CD4-positive, alpha-beta T cell (primary cell): ENCODE measurements at regions not wholly inside any gene's neighbourhood (a gene's known extent, or its start where the extent isn't known, plus 50 kb on each side); places are given as distances from the start of the nearest gene placed in this dataset.

ENCODE experiments used
- ATAC-seq: fragments of 200-7000 bp; cut with Tn5 transposase; one replicate; pipeline ENCODE4 v1.10.0; 2022; ENCODE audit warnings: mild to moderate bottlenecking; ENCODE audit not compliant: poor library complexity
- CTCF ChIA-PET: fragments of 350-600 bp; sonication (Branson Sonifier 250); formaldehyde crosslinking; loops from one replicate; lab custom pipeline; 2021; ENCODE audit warnings: antibody characterized with exemption, inconsistent platforms; lab: Charles Lee
- POLR2A ChIA-PET: fragments of 350-600 bp; sonication (Branson Sonifier 250); formaldehyde crosslinking; loops from one replicate; lab custom pipeline; 2021; ENCODE audit warnings: antibody characterized with exemption, inconsistent platforms; lab: Charles Lee
- DNase-seq, 14 experiments: peaks; one replicate each; pipeline ENCODE4 v3.0.0-alpha.2; 2013 to 2020; ENCODE audit warnings: mixed read lengths in 2 of 14
- H3K27ac ChIP-seq, 2 donors: one replicate each; pipeline versions ENCODE4 v1.5.1 to v1.7.0; 2013; ENCODE audit warnings: low read length in 2 of 2, low read depth in 1 of 2, mild to moderate bottlenecking in 1 of 2
- H3K27me3 ChIP-seq, 2 experiments: 1 replicate in 1 of 2; 2 replicates in 1 of 2; pipeline versions ENCODE4 v1.6.1 to v1.7.0; 2013; ENCODE audit warnings: low read length in 2 of 2, control low read depth in 1 of 2, mild to moderate bottlenecking in 1 of 2, moderate library complexity in 1 of 2; ENCODE audit not compliant: insufficient read depth in 2 of 2, control insufficient read depth in 1 of 2
- H3K36me3 ChIP-seq: one replicate; pipeline ENCODE4 v1.6.1; 2013; ENCODE audit warnings: low read length, control low read depth; ENCODE audit not compliant: insufficient read depth
- H3K4me1 ChIP-seq: one replicate; pipeline ENCODE4 v1.6.1; 2013; ENCODE audit warnings: low read length, control low read depth; ENCODE audit not compliant: insufficient read depth
- H3K4me3 ChIP-seq: one replicate; pipeline ENCODE4 v1.5.1; 2013; ENCODE audit warnings: mild to moderate bottlenecking, low read length, moderate library complexity
- H3K9me3 ChIP-seq, 2 experiments: 1 replicate in 1 of 2; 2 replicates in 1 of 2; pipeline versions ENCODE4 v1.6.1 to v1.7.0; 2013; ENCODE audit warnings: low read length in 2 of 2, mild to moderate bottlenecking in 2 of 2, control low read depth in 1 of 2, moderate library complexity in 1 of 2; ENCODE audit not compliant: control insufficient read depth in 1 of 2, insufficient read depth in 1 of 2
- H3K27ac Mint-ChIP-seq: one replicate; pipeline ENCODE4 v1.8.0; 2020; ENCODE audit warnings: mixed read lengths
- H3K27me3 Mint-ChIP-seq: one replicate; pipeline ENCODE4 v1.8.0; 2021; ENCODE audit warnings: mixed read lengths
- H3K36me3 Mint-ChIP-seq: one replicate; pipeline ENCODE4 v1.8.0; 2021; ENCODE audit warnings: low read depth, mixed read lengths
- H3K4me1 Mint-ChIP-seq: one replicate; pipeline ENCODE4 v1.8.0; 2021; ENCODE audit warnings: low read depth, mixed read lengths
- H3K4me3 Mint-ChIP-seq: one replicate; pipeline ENCODE4 v1.8.0; 2020; ENCODE audit warnings: mild to moderate bottlenecking, mixed read lengths
- H3K9me3 Mint-ChIP-seq: one replicate; pipeline ENCODE4 v1.8.0; 2020; ENCODE audit warnings: mixed read lengths
- CTCF ChIP-seq: fragments of 200-600 bp; IDR thresholded peaks from one replicate; pipeline ENCODE4 v1.8.0; 2022; ENCODE audit warnings: antibody characterized with exemption, mild to moderate bottlenecking
- intact Hi-C, 2 experiments: fragments of 100-400 bp; cut with DNase I in 1 of 2; cut with micrococcal nuclease in 1 of 2; formaldehyde crosslinking; loops; one replicate each; pipeline versions ENCODE4 v1.15.1 to v1.9.0; 2023 to 2025; cut with DNase I, micrococcal nuclease

GRCh38 chr5:61738446-61738845 is 406.4 kb downstream of the ZSWIM6 start:
- Mint-ChIP-seq H3K4me1 (no peaks in the 10 kb centered on the region), H3K36me3 (no peaks in the 10 kb centered on the region), H3K27ac (no peak overlapping the region), H3K27me3 (peaks cover 3% of the 10 kb centered on the region), H3K9me3 (no peaks in the 10 kb centered on the region), H3K4me3 (no peak overlapping the region)
- no peaks in the 10 kb centered on the region for H3K27me3 ChIP-seq
- H3K4me1 ChIP-seq, result no peaks in the 10 kb centered on the region
- CTCF ChIA-PET, result no interaction called here
- DNase-seq, result no peak
- H3K4me3 ChIP-seq, result no peak overlapping the region
- no peaks in the 10 kb centered on the region for H3K36me3 ChIP-seq
- intact Hi-C loops, result no loop called here
- H3K9me3 ChIP-seq, result no peaks in the 10 kb centered on the region
- no peak for ATAC-seq
- no peak overlapping the region for H3K27ac ChIP-seq
- POLR2A ChIA-PET, result no interaction called here
- TF ChIP-seq CTCF, result no peak

- CTCF ChIA-PET, result no interaction called here
- Mint-ChIP-seq H3K4me1 (no peaks in the 10 kb centered on the region), H3K9me3 (peaks cover 2% of the 10 kb centered on the region), H3K36me3 (no peaks in the 10 kb centered on the region), H3K27ac (no peak overlapping the region), H3K4me3 (no peak overlapping the region), H3K27me3 (no peaks in the 10 kb centered on the region)
- Histone ChIP-seq H3K27ac (no peak overlapping the region), H3K9me3 (no peaks in the 10 kb centered on the region), H3K4me3 (no peak overlapping the region), H3K27me3 (no peaks in the 10 kb centered on the region), H3K36me3 (no peaks in the 10 kb centered on the region), H3K4me1 (no peaks in the 10 kb centered on the region)
- intact Hi-C loops, result no loop called here
- no peak for ATAC-seq
- POLR2A ChIA-PET, result no interaction called here
- no peak for DNase-seq
- no peak for TF ChIP-seq CTCF
Observed at GRCh38 chr5:61744690-61745619, 412.9 kb downstream of the ZSWIM6 start.

GRCh38 chr5:61746831-61747575 is 414.9 kb downstream of the ZSWIM6 start:
- DNase-seq (no peak), ATAC-seq (no peak)
- H3K27me3 Mint-ChIP-seq, result no peaks in the 10 kb centered on the region
- no peak for TF ChIP-seq CTCF
- H3K4me1 Mint-ChIP-seq, result no peaks in the 10 kb centered on the region
- Histone ChIP-seq H3K9me3 (no peaks in the 10 kb centered on the region), H3K4me3 (no peak overlapping the region), H3K27me3 (no peaks in the 10 kb centered on the region), H3K27ac (no peak overlapping the region), H3K36me3 (no peaks in the 10 kb centered on the region), H3K4me1 (no peaks in the 10 kb centered on the region)
- H3K4me3 Mint-ChIP-seq, result no peak overlapping the region
- peaks cover 2% of the 10 kb centered on the region for H3K9me3 Mint-ChIP-seq
- intact Hi-C loops, result no loop called here
- ChIA-PET POLR2A (no interaction called here), CTCF (no interaction called here)
- no peaks in the 10 kb centered on the region for H3K36me3 Mint-ChIP-seq
- H3K27ac Mint-ChIP-seq, result no peak overlapping the region
